NCI-H345 treated with DMSO at 0.1 percent for 48 hours (cell line): ENCODE measurements at regions not wholly inside any gene's neighbourhood (a gene's known extent, or its start where the extent isn't known, plus 50 kb on each side); places are given as distances from the start of the nearest gene placed in this dataset.

Experiments
- DNase-seq: peaks from one replicate; lab custom pipeline; 2025; ENCODE audit not compliant: unreplicated experiment; lab: John Stamatoyannopoulos, UW

DNA sequence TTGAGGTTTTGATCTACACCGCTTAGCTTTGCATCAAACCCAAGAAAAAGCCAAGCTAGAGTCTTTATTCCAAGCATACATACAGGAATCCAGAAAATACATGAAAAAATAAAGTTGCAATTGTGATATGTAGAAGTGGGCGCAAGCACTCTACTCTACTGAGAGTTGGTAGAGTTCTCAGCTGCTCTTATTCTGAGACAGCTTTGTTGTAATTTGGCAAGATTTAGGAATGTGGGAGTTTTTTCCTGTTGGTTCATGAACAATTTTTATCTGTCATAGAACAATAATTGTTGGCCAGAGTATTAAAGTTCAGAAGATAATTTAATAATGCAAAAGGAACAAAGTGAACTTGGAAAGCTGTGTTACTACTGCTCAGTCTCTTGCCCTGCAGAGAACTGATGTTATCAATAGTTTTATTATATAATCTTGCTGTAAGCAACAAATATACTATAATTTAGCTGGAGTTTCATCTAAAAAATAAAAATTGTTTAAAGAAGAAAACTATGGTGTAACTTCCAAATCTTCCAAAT, 302.0 kb upstream of the RND3 start:
- DNase-seq, result no peak

DNA sequence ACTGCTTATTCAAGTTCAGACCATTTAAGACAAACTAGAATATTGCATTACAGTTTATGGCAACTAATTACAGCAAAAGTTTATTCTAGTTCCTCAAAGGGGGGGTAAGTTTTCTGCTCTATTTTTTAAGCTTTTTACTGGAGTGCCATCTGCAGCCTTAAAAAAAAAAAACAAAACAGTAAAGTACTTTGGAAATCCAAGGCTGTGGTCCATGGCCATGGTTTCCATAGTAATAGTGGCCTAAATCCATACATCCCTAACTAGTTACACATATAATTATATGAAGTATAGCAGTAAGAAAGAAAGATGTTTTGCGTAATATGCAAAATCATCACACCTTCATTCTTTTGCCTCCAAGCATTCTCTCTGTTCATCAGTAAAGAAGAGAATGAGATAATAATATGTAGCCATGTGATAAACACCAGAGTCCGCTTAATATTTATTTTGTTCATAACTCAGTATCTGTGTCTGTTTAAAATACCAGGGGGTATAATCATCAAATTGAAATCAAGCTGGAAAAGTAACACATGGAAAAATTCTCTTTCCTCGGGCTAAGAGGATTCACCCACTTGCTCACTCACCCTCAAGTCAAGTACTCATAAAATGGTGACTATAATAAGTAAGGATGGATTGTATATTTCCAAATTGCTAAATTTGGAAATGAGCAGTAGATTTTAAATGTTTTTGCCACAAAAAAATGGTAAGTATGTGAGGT, 301.1 kb upstream of the RND3 start:
- no peak for DNase-seq

DNA sequence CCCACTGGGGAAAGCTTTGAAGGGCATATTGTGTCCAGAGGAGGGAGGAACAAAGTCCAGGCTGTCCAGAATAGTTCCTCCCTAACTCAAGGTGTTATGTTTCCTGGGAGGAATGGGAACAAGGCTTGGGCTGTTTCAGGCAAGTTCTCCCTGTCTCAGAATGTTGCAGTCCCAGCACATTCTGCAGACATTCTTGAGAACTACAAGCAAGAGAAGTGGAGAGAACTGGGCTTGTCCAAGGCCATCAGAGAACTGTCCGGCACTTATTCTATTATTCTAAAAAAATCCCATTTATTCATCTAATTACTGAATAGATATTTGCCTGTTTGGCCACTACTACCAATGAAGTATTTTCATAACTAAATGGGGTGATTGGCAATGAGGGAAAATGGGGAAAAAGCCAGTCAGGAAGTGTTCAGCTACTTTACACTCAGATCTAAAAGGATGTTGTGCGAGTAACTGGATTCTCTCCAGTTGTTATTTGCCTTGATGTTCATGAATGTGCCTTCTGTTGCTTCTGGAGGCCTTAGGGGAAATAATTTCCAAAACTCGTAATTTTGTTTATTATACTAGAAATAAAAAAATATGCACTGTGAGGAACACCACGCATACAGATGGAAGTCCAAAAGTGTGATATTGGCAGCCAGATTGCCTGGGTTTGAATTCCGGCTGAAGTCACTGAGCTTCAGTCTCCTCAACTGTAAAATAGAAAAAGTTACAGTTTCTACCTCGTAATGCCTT, 300.1 kb upstream of the RND3 start:
- no peak for DNase-seq

DNA sequence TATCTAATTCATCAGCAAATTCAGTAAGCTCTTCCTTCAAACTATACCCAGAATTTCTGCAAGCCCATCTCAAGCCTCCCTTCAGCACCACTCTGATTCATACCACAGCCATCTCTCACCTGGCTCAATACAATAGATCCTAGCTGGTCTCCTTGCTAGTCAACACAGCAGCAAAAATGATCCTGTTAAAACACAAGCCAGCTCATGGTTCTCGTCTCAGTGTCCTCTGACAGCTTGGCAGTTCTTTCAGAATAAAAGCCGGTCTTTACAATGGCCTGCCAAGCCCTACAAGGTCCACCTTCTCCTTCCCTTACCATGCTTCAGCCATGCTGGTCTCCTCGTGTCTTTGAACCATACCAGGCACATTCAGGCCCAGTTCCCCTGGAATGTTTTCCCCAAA, 296.9 kb upstream of the RND3 start:
- no peak for DNase-seq

DNA sequence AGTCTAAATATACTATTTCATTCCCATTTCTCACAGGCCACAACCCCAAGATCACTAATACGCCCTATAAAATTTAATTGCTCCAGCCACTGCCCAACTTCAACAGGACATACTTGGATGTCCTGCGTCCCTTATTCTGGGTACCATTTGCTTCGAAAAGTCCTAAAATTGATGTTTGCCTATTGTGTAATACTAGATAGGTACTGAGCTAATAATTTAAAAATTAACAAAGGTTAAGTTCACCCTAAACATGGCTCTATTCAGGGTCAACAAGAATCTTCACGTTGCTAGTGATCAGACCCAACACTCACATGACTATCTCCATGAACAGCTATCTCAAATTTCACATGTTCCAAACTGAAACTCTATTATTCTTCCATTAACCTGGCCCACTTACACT, 296.4 kb upstream of the RND3 start:
- no peak for DNase-seq

DNA sequence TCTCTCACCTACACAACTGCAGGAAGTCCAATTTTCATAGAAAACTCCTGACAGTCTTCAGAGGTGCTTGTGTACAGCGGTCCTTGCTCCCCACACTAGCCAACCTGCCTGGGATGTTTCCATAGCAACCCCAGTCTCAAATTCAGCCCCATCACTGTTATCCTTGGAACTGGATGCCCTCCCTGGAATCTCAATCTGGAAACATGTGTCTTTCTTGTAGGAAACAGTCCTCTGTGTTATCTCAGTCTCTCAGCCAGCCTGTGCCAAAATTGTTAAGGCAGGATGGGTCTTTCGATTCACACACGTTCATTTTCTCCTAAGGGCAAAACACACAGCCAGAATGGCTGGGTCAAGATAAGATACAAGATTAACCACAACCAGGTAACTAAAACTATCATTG, 295.5 kb upstream of the RND3 start:
- DNase-seq, result no peak

DNA sequence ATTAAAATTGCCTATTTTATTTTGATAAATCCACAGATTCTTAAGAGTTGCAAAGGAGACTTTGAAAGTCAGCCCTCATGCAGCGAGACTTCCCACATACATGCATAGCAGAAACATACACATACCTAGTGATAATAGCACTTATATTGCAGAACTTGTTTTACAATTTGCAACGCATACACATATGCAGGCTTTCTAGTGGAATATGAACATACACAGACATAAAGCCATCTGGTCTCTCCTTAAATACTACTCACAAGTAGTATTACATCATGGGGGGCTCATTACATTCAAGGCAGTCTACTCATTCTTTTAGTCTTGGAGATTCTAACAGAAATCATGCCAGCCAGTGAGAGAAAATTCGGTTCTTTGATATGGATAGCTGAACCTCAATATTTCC, 295.1 kb upstream of the RND3 start:
- no peak for DNase-seq

DNA sequence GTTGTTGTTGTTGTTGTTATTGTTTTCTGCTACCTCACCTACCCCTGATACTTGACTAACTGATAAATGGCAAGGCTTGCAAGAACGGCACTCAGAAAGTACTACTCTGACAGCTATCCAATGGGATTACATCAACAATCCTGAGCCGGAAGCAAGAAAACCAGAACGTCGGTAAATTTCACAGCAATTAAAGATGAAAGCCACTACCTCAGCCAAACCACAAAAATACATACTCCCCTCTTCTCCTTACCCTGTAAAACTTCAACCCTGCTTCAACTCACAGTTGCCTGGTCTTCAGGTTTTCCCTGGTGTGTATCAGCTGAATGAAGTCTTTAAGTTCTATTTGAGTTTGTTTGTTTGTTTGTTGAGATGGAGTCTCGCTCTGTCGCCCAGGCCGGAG, 293.7 kb upstream of the RND3 start:
- DNase-seq, result no peak

DNA sequence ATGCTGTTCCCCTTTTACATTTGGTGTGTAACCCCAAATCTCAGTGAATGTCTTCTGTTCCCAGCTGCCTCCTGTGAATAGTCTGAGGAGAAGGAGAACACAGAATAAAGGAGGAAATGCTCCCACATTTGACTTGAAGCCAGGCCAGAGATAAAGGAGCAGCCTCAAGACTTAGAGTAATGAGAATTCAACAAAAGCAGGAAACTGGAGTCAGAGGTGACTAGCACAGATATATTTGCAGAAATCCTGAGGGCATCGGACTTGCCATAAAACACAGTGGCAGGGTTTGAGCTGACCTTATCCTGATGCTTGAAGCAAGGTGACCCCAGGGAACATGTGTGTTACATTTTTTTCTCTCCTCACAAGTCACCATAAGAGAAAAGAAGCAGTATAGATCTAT, 291.4 kb upstream of the RND3 start:
- DNase-seq, result no peak

DNA sequence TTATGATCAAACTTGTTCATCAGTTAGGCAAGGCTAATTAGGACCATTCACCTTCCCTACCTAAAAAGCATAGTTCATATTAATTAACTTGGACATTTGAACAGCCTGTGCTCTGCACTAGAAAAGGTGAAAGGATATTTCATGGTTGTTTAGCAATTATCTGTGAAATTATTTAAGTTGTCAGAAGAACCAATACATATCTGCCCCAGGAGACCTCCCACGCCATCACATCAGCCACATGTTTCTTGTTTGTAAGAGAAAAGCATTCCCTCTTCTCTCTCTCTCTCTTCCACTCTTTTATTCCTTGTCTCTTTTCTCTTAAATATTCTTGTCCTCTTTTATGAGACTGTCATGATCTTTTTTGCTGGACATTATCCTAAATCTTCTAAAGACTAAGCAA, 282.0 kb upstream of the RND3 start:
- no peak for DNase-seq

DNA sequence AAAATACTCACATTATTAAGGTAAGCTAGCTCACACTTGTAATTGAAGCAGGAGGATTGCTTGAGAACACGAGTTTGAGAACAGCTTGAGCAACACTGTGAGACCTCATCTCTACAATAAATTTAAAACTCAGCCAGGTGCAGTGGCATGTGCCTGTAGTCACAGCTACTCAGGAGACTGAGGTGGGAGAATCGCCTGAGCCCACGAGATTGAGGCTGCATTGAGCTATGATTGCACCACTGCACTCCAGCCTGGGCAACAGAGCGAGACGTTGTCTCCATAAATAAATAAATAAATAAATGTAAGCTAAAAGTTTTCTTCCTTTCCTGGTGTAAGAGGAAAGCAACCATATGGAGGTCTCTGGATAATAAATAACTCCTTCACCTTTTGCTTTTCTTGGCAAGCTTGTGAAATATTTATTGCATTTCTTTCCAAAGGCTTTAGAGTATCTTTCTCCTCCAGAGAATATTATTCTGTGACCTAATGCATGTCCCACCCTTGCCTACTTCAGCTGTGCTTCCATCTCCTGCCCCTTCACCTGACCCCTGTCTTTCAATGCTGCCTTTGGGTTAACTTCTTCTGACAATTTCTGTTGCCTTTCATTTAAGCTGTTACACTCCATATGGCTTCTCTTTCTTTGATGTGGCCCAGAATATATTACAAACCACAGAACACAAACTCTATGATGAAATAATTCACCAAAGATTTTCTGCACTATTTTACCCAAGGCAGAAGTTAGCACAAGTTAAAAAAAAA, 280.7 kb upstream of the RND3 start:
- DNase-seq, result no peak

DNA sequence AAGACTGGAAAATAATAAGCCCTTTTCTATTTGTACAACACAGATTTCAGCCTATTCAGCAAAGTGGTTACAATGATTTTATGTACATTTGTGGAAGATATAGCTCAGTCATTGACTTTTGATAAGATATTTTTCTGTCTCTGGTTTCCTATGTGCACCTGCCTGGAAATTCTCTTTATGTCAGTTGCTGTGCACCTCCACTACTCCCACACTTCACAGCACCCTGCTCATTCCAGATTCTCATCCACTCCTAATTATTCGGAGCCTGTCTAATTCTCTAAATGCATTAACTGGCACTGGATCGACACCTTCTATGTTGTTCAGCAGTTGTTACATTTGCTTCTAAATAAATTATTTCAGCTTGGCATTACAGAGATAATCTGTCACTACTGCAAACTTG, 275.1 kb upstream of the RND3 start:
- DNase-seq, result no peak

DNA sequence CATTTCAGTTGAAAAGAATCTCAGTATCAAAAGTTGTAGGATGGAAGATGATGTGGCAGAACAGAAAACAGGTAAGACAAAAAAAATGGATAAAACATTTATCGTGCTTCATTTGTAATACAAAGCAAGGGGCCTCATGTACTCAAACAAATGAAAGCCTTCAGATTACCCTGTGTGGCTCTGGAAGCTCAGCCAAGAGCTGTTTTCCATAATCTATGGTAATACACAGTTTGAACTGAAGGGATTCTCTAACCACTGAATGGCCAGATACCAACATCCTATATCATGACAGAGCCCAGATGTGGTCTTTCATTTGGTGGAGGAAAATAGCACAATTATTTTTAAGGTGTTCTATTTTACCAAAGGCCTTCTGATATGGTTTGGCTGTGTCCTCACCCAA, 272.1 kb upstream of the RND3 start:
- DNase-seq, result no peak

DNA sequence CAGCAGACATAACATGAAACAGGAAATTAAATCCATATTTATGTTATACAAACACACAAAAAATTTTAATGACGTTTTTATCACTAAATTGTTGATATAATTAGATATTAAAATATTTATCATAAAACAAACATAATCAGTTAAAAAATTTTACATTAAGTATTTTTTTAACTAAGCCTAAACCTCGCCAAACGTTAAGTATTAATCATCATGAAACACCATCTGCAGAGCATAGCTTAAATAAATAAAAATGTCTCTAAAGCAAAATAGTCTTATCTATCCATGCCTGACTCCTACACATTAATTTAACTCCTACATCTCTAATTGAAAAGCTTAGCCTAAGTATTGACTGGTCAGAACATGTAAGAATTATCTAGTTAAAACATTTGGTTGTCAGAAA, 271.6 kb upstream of the RND3 start:
- no peak for DNase-seq

DNA sequence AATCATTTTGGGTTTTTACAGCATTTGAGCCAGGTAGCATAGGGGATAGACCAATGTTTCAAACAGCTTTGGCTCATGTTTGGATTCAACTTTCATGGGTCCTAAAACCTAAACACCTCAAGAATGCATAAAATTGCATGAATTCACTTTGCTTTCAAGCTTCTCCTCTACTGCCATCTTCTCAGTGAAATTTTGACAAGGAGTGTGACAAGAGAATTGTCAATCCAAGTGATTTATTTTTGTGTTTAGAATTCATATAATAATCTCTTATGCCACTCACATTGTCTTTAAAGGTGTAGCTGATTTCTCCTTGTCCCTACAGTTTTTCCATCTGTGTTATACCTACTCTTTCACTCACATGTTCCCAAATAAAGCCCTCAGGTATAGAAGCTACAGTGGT, 264.8 kb upstream of the RND3 start:
- DNase-seq, result no peak

DNA sequence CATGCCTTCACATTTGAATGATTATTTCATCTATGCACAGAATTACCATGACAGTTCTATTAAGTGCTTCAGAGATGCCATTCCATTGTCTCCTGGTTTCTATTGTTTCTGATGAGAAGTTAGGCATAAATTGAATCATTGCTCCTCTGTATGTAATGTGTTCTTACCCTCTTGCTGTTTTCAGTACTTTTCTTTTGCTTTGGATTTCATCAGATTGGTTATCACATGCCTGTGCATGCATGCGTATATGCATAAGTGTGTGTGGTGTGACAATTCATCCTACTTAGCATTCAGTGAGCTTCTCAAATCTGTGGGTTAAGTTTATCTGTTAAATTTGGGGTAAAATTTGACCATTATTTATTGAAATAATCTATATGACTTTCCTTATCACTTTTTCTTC, 263.3 kb upstream of the RND3 start:
- no peak for DNase-seq

DNA sequence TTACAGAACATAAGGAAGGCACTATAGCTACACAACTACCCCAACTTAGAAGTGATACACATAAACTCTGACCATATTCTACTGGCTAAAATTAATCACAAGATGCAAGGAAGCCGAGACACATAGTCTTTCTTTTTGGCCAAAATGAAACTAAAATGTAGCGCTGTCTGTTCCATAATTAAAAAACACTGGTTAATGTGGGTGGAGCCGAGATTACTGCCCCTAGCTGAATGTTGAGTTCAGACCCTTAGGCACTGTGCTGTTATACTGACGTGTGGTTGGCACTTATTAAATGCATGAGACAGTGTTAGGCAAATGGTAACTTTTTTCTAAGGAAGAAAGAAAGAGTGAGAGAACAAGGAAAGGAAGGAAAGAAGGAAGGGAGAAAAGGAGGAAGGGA, 254.6 kb upstream of the RND3 start:
- no peak for DNase-seq

DNA sequence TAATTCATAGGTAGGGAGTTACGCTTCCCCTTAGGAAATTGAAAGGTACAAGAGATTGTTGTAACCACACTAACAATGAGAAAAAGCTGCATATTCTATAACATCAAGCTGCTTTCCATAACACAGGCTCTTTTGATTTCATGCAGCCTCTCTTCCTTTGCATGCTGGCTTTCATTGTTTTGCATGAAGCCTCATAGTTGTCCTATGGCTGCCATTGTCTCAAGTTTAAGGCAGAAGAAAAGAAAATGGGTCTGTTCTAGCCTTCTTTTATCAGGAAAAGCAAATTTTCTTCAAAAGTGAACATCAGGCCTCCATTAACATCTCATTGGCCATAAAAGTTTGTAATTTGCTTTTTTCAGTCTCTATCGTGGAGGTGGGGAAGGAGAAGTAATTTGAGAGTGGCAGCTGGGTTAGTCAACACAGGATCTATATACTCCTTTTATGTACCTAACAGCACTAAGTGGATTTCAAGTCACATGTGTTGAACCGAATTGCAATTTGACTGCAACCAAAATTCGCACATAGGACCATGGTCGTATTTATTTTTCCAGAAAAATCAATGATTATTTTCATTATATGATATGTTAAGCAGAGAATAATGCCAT, 248.5 kb upstream of the RND3 start:
- no peak for DNase-seq

DNA sequence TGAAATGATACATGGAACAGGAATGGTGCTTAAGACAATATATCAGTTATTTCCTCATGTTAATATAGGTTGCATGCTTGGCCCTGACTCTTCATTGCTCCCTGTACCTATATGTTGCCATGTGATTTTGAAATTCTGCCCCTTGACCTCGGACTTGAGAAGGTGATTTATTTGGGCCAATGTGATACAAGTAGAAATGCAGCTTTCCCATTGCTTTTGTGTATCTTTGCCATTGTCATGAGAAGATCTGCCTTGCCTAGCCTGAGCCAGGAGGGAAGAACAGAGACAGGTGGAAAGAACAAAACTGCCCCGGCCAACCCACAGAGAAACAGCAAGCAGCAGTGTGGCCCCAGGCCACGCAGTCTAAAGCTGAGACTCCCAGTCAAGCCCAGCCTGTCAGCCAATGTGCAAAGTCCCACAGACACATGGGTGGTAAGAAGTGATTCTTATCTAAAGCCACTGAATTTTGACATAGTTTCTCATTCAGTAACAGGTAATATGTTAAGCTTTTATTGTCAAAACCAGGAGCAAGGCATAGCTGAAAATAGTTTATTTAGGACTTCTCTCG, 245.7 kb upstream of the RND3 start:
- no peak for DNase-seq

DNA sequence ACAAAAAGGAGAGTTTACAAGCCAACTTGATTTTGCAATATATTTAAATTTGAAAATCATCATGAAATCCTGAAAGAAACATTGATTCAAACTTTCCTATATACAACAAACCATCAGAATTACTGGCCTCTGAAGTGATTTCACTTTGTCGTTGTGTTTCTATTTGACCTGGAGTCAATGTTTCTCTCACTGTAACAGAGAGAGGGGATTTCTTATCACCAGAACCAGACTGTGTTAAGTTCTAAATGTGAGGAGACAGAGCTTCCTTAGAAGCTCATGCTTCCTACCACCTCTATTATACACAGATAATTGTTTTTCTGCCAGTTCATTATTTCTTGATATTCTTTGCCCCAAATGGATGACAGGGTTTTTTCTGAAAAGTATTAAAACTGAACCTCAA, 245.0 kb upstream of the RND3 start:
- no peak for DNase-seq

DNA sequence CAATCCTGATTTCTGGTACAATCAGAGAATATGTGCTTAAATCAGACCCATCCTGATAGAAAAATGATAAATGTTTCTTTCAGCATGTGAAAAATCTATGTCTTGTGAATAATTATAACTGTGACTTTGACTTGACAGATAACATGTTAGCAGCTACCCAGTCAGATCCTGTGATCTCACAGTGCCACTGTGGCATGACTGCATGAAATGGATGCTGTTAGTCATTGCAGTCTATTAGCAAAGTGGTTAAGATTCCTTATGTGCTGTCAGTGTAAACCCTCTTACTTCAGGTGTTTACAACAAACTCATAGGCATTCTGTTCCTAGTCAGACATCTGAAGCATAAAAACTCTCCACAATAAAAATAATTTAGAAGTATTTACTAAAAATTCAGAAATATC, 244.6 kb upstream of the RND3 start:
- no peak for DNase-seq
